ENCODE measurements at regions not wholly inside any gene's neighbourhood (a gene's known extent, or its start where the extent isn't known, plus 50 kb on each side); places are given as distances from the start of the nearest gene placed in this dataset.

DNA sequence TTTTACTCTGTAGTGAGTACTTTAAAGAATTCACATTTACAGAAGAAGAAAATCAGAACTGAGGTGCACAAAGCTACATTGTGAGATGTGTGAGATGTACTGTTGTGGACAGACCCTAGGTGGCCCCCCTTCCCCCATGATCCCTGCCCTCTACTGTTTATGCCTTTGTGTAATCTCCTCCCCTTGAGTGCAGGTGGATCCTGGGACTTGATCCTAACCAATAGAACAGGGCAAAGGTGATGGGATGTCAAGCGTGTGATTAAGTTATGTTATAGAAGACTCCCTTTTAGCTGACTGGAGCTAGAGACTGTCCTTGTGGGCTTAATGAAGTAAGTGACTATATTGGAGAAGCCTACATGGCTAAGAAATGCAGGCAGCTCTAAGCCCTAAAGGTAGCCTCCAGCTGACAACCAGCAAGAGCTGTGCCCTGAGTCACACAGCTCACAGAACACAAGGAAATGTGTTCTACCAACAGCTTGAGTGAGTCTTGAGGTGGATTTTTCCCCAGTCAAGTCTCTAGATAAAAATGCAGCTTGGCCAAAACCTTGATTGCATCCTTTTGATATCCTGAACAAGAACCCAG is 225.2 kb upstream of the LEF1 start:
- no peak for ATAC-seq
- no peak for DNase-seq
- H3K27ac ChIP-seq (ENCODE audit: low read length): no peak overlapping the region
- intact Hi-C loops (cut with micrococcal nuclease): no loop called here
- H3K4me3 Mint-ChIP-seq: no peak overlapping the region
- H3K27ac Mint-ChIP-seq: no peak overlapping the region
- H3K4me1 Mint-ChIP-seq: peaks cover 0 to 5% of the 10 kb centered on the region in 2 donors
- H3K36me3 ChIP-seq (ENCODE audit: control insufficient read depth, insufficient read depth, low read length): no peaks in the 10 kb centered on the region
- peaks cover 15 to 29% of the 10 kb centered on the region in 2 donors for H3K27me3 Mint-ChIP-seq (ENCODE audit: low read depth in 2 of 2)
- 81% methylated on average over 1 of the region's 1 CpG for WGBS (ENCODE audit: insufficient coverage)
- no peaks in the 10 kb centered on the region for H3K36me3 Mint-ChIP-seq
- no peaks in the 10 kb centered on the region for H3K27me3 ChIP-seq (ENCODE audit: control insufficient read depth, insufficient read depth, low read length)
- TF ChIP-seq, protein P1, sequence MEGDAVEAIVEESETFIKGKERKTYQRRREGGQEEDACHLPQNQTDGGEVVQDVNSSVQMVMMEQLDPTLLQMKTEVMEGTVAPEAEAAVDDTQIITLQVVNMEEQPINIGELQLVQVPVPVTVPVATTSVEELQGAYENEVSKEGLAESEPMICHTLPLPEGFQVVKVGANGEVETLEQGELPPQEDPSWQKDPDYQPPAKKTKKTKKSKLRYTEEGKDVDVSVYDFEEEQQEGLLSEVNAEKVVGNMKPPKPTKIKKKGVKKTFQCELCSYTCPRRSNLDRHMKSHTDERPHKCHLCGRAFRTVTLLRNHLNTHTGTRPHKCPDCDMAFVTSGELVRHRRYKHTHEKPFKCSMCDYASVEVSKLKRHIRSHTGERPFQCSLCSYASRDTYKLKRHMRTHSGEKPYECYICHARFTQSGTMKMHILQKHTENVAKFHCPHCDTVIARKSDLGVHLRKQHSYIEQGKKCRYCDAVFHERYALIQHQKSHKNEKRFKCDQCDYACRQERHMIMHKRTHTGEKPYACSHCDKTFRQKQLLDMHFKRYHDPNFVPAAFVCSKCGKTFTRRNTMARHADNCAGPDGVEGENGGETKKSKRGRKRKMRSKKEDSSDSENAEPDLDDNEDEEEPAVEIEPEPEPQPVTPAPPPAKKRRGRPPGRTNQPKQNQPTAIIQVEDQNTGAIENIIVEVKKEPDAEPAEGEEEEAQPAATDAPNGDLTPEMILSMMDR (IDR thresholded peaks at IDR 0.05): no peak
- H3K9me3 Mint-ChIP-seq: no peaks in the 10 kb centered on the region
- no peaks in the 10 kb centered on the region for H3K9me3 ChIP-seq (ENCODE audit: control insufficient read depth, insufficient read depth, low read length)
- no peaks in the 10 kb centered on the region for H3K4me1 ChIP-seq (ENCODE audit: control insufficient read depth, insufficient read depth, low read length)
- no peak overlapping the region for H3K4me3 ChIP-seq (ENCODE audit: low read length)

DNA sequence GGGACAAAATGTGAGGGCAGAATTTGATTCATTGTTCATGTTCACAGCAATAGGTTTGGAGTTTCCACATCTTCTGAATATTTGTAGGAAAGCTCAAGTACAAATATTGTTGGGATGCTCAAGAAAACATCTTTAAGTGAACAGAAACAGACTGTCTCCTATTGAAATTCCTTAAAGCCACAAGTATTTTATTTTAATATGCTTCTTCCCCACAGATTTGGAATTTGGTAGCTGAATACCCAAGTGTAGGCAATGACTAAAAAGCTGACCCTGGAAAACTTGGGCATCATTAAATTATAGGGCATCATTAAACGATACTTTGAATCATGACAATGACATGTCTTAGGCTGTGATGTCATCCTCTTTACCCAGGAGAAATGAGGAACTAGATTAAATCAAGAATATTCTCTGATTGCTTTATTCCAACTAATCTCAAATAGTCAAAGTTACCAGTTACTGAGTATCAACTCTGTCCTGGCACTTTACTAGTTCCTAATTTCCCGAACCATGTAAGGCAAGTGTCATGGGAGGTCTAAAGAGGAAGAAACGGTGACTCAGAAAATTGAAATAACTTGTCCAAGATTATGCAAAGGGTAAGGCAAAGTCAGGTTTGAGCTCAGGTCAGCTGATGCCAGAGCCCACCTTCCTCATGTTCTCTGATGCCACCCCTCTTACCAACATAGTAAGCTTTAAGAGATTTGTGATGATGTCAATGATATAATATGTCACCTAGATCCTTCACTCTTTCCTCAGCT is 223.1 kb upstream of the LEF1 start:
- Histone ChIP-seq H3K27me3 (ENCODE audit: control insufficient read depth, insufficient read depth, low read length) (peaks cover 4% of the 10 kb centered on the region), H3K4me1 (ENCODE audit: control insufficient read depth, insufficient read depth, low read length) (no peaks in the 10 kb centered on the region), H3K4me3 (ENCODE audit: low read length) (no peak overlapping the region), H3K36me3 (ENCODE audit: control insufficient read depth, insufficient read depth, low read length) (no peaks in the 10 kb centered on the region), H3K27ac (ENCODE audit: low read length) (no peak overlapping the region), H3K9me3 (ENCODE audit: control insufficient read depth, insufficient read depth, low read length) (no peaks in the 10 kb centered on the region)
- Mint-ChIP-seq H3K9me3 (no peaks in the 10 kb centered on the region), H3K4me1 (peaks cover 0 to 5% of the 10 kb centered on the region in 2 donors), H3K36me3 (no peaks in the 10 kb centered on the region), H3K27ac (no peak overlapping the region), H3K4me3 (no peak overlapping the region), H3K27me3 (ENCODE audit: low read depth in 2 of 2) (peaks cover 17 to 48% of the 10 kb centered on the region in 2 donors)
- DNase-seq: no peak
- ATAC-seq: no peak
- WGBS (ENCODE audit: insufficient coverage): 88% methylated on average over 2 of the region's 3 CpGs
- TF ChIP-seq, protein P1 (IDR thresholded peaks at IDR 0.05): no peak
- intact Hi-C loops (cut with micrococcal nuclease): no loop called here

DNA sequence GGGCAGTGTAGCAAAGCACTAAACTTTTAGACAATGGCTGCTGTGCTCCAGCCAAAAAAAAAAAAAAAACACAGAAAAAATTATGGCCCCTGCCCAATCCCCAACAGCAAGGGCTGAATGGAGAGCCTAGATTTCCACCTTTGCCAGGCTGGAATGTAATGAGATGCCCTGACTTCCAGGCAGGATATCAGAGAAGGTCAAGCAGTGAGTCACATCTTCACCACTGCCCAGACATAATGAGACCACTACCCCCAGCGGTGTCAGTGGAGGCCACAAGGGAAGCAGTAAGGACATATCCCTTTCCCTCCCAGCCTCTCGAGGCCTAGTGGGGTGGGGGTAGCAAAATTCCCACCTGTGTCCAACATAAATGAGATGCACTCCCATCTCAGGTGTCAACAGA is 216.3 kb upstream of the LEF1 start:
- Mint-ChIP-seq H3K4me3 (no peak overlapping the region), H3K27me3 (ENCODE audit: low read depth in 2 of 2) (peaks cover 32 to 72% of the 10 kb centered on the region in 2 donors), H3K4me1 (no peaks in the 10 kb centered on the region), H3K9me3 (no peaks in the 10 kb centered on the region), H3K36me3 (no peaks in the 10 kb centered on the region), H3K27ac (no peak overlapping the region)
- TF ChIP-seq, protein P1 (IDR thresholded peaks at IDR 0.05): no peak
- ATAC-seq (no peak), DNase-seq (no peak)
- intact Hi-C loops (cut with micrococcal nuclease): no loop called here
- no peak overlapping the region for H3K27ac ChIP-seq (ENCODE audit: low read length)
- H3K4me3 ChIP-seq (ENCODE audit: low read length): no peak overlapping the region
- no CpG with 5 or more reads among the region's 2 CpGs for WGBS (ENCODE audit: insufficient coverage)
- peaks cover 9% of the 10 kb centered on the region for H3K27me3 ChIP-seq (ENCODE audit: control insufficient read depth, insufficient read depth, low read length)
- no peaks in the 10 kb centered on the region for H3K36me3 ChIP-seq (ENCODE audit: control insufficient read depth, insufficient read depth, low read length)
- no peaks in the 10 kb centered on the region for H3K4me1 ChIP-seq (ENCODE audit: control insufficient read depth, insufficient read depth, low read length)
- H3K9me3 ChIP-seq (ENCODE audit: control insufficient read depth, insufficient read depth, low read length): no peaks in the 10 kb centered on the region
